GM21528 (cell line): ENCODE measurements at regions not wholly inside any gene's neighbourhood (a gene's known extent, or its start where the extent isn't known, plus 50 kb on each side); places are given as distances from the start of the nearest gene placed in this dataset.

Experiments used
- ATAC-seq: cut with Tn5 transposase; IDR thresholded peaks from one replicate; pipeline ENCODE4 v1.9.1; 2021; ENCODE audit warnings: mild to moderate bottlenecking, moderate library complexity; ENCODE audit not compliant: unreplicated experiment, low FRiP score

- ATAC-seq: no peak
These were observed 179.6 kb upstream of the ESRRG start for GRCh38 chr1:216902669-216903381.

GRCh38 chr1:216900116-216900620 lies 176.9 kb upstream of the ESRRG start:
- ATAC-seq: no peak

DNA sequence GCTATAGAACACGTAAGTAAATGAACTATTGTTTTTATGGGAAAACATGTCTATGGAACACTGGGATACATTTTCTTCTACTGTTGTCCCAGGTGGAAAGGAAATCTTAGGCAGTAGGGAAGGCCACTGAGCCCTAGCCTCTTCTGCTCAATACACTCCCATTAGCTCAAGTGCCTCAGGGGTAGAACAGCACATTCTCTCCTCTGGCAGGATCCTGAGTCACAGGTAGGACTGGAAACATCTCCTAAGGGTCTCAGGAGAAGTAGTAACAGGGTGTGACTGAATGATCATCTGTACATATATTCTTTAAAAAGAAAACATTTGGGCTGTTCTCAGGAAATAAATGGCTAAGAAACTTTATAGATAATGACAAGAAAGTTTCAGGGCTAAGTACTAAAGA lies 175.6 kb upstream of the ESRRG start:
- ATAC-seq: no peak

DNA sequence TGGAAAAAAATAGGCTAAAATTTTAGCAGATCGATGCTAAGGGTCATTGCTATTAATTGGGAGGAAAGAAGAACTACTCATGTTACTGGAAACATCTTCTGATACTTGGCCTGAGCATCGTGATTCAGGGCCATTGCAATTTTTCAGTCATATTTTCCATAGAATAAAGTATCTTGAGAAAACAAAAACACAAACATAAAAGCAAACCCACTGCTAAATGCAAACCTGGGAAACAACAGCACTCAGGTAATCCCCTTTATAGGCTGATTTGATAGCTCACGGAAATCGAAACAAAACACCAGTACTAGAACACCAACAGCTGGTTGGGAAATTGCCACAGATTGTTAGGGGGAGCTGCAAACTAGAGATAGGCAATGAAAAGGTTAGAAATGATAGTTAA lies 172.9 kb upstream of the ESRRG start:
- ATAC-seq: no peak

GRCh38 chr1:216894494-216894893 lies 171.3 kb upstream of the ESRRG start:
- ATAC-seq: no peak

DNA sequence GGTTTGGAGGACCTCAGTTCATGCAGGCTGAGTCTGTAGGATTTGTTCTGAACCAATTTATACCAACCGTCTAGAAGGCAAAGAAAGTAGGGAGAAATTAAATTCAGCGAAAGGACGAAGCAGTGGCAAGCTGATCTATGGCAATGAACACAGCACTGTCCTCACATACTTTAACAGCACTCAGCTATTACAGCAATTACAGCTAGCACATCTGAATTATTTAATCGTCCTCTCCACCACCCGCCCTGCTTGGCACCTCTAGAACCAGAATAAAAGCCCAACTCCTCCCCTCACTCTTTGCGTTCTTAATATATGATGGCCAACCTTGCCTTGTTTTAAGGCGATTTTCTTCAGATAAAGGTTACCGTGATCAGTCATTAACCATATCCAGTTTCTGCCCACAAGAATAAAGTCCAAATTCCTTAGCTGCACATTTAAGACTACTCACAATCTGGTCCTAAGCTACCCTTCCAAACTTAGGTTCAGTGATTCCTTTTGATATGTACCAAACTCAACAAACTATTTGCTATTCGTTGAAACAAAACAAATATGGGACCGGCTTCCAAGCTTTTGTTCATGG lies 169.4 kb upstream of the ESRRG start:
- no peak for ATAC-seq

GRCh38 chr1:216890871-216891270 lies 167.6 kb upstream of the ESRRG start:
- no peak for ATAC-seq

DNA sequence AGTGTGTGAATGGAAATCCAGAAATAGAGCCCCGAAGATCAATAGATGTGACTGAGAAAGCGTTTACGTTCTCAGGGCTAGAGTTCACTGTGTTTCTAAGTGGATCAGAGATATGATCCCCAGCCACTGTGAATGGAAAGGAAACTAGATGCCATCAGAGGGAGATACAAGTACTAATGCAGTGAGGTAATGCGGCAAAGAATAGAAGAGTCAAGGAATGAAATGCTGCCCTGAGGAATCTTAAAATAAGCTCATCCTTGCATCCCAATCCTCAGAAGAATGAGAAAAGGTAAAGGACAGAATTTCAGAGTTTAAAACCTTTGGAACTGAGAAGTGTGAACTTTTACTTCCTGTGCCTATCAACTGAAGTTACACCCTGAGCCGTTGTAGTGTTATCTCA lies 165.5 kb upstream of the ESRRG start:
- ATAC-seq: no peak

GRCh38 chr1:216887032-216887431 lies 163.8 kb upstream of the ESRRG start:
- ATAC-seq: no peak

- no peak for ATAC-seq
These were observed 161.5 kb upstream of the ESRRG start for GRCh38 chr1:216884614-216885229.

- ATAC-seq: no peak
These were observed 160.3 kb upstream of the ESRRG start for GRCh38 chr1:216883518-216883917.

GRCh38 chr1:216881695-216882094 lies 158.5 kb upstream of the ESRRG start:
- ATAC-seq: no peak

DNA sequence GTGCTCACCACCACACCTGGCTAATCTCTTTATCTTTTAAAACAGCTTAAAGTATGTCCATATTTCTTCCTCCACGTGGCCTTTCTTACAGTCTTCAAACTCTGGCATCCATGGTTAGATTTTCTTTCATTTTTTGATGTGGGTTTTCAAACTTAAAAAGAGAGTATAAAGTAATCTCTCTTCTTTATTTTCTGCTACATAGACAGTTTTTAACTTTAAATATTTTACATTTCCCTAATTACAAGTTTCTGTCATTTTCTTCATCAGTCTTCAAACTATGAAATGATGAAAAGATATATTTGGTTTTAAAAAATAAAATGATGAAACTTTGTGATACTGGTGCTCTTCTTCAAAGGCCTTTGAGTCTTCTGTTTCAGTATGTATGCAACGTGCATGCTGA lies 143.5 kb upstream of the ESRRG start:
- ATAC-seq: no peak

DNA sequence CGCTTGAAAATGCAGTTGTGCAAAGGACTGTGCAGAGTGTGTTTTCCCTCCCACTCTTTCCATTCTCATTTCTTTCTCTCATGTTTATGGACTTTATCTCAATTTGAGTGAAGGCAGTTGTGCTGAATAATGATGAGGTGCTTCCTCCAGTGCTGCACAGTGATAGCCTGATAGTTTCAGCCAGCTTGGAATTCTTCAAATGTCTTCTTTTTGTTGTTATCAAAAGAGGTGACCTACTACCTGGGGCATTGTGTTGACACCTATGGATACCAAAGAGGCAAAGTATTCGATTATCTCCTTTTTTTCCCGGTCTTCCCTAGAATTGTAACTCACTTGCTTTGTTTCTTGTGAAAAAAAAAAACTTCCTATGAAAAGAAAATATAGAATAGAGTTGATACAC lies 132.6 kb upstream of the ESRRG start:
- no peak for ATAC-seq

- no peak for ATAC-seq
These were observed 131.7 kb upstream of the ESRRG start for GRCh38 chr1:216854836-216855484.

GRCh38 chr1:216851073-216851472 lies 127.8 kb upstream of the ESRRG start:
- ATAC-seq: no peak

DNA sequence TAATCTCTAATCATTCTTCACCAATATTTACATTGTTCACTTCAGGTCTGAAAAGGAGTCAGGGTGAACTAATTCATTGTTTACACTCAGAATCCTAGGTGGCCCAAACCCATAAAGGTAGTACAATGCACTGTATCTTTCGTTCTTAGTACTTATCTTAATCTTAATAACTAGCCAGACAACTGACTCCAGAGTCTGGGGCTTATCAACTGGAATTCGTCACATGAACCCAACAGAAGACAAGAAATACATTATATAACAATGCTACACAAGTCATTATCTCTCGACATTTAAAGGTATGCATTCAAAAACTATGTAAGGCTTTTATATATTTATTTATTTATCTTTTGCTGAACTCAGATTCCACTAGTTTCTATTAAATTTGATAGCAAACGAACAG lies 125.9 kb upstream of the ESRRG start:
- no peak for ATAC-seq

DNA sequence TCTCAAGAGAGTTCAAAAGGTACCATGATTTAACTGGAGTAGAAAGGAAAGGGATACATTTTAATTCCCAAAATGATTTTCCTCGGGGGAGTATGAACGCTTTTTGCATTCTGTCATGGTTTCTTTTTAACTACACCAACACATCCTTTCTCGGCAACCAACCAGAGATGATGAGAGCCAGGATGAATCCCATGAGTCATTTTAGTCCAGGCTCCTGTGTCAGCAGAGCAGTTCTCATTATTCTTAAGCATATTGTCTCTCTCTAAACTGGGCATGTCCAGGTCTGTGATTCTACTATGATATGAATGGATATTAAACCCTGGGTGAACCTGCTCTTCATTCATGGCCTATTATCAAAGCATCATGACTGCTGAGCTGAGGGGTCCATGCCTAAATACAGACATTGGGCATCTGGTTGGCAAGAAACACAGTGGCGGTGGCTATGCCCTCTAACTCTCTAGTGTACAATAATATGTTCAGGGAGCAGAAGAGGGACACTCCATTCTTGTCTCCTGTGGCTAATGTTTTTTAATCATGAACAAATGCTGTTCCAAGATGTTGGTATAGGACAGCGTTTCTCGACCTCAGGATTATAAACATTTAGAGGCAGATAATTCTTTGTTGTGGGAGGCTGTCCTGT lies 124.3 kb upstream of the ESRRG start:
- ATAC-seq: no peak

DNA sequence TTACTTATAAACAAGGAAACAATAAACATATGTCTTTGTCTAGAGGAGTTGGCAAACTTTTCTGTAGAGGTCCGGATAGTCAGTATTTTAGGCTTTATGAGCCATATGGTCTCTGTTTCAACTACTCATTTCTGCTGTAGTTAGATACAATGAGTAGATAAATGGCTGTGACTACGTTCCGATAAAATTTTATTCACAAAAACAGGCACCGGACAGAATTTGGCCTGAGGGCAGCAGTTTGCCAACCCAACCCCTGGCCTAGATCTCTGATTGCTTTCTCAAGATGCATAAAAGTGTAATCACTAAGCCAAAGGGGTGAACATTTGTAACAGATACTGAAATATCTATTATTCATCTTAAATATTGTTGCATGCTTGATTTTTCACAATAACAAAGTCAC lies 123.1 kb upstream of the ESRRG start:
- no peak for ATAC-seq

DNA sequence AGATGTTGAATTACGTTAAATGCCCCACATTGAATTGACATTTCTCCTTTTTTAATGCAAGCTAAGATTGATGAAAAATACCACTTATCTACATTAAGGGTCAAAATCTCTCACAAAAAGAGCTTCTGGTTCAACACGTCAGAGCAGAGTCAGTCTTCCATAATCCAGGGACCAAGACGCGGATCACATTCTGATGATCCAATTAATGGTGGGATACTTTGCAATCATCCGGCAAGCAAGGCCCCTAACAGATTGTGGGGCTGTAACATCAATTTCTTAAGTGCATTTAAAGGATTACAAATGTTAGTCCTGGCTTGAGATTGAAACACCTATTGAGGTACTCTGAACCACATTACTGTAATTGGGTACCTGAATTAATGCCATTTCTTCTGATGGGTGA lies 120.2 kb upstream of the ESRRG start:
- ATAC-seq: no peak

- no peak for ATAC-seq
These were observed 117.9 kb upstream of the ESRRG start for GRCh38 chr1:216841165-216841564.
